ENCODE measurements at regions not wholly inside any gene's neighbourhood (a gene's known extent, or its start where the extent isn't known, plus 50 kb on each side); places are given as distances from the start of the nearest gene placed in this dataset.

GRCh38 chr7:22630069-22630468, 96.9 kb upstream of the IL6 start:
- H3K27me3 Mint-ChIP-seq, result peaks cover 42% of the 10 kb centered on the region
- no peak overlapping the region for H3K4me3 Mint-ChIP-seq
- no peak overlapping the region for H3K27ac Mint-ChIP-seq
- peaks cover 8% of the 10 kb centered on the region for H3K36me3 Mint-ChIP-seq (ENCODE audit: low read depth)
- ATAC-seq, result no peak
- DNase-seq, result no peak
- H3K9me3 ChIP-seq (ENCODE audit: control insufficient read depth, low read length, poor library complexity, severe bottlenecking), result no peaks in the 10 kb centered on the region
- no peaks in the 10 kb centered on the region for H3K4me1 Mint-ChIP-seq

GRCh38 chr7:22629056-22629455, 97.9 kb upstream of the IL6 start:
- Mint-ChIP-seq H3K4me1 (no peaks in the 10 kb centered on the region), H3K36me3 (ENCODE audit: low read depth) (peaks cover 5% of the 10 kb centered on the region), H3K27ac (no peak overlapping the region), H3K4me3 (no peak overlapping the region), H3K27me3 (peaks cover 42% of the 10 kb centered on the region)
- no peak for ATAC-seq
- no peaks in the 10 kb centered on the region for H3K9me3 ChIP-seq (ENCODE audit: control insufficient read depth, low read length, poor library complexity, severe bottlenecking)
- DNase-seq, result no peak

GRCh38 chr7:22628112-22628511, 98.9 kb upstream of the IL6 start:
- no peaks in the 10 kb centered on the region for H3K9me3 ChIP-seq (ENCODE audit: control insufficient read depth, low read length, poor library complexity, severe bottlenecking)
- no peak for ATAC-seq
- Mint-ChIP-seq H3K27ac (no peak overlapping the region), H3K27me3 (peaks cover 42% of the 10 kb centered on the region), H3K36me3 (ENCODE audit: low read depth) (peaks cover 5% of the 10 kb centered on the region), H3K4me1 (no peaks in the 10 kb centered on the region), H3K4me3 (no peak overlapping the region)
- no peak for DNase-seq

GRCh38 chr7:22627136-22627535, 99.9 kb upstream of the IL6 start:
- no peaks in the 10 kb centered on the region for H3K9me3 ChIP-seq (ENCODE audit: control insufficient read depth, low read length, poor library complexity, severe bottlenecking)
- no peak for DNase-seq
- Mint-ChIP-seq H3K4me1 (no peaks in the 10 kb centered on the region), H3K4me3 (no peak overlapping the region), H3K36me3 (ENCODE audit: low read depth) (peaks cover 2% of the 10 kb centered on the region), H3K27me3 (peaks cover 37% of the 10 kb centered on the region), H3K27ac (no peak overlapping the region)
- ATAC-seq, result no peak

- ATAC-seq (no peak), DNase-seq (no peak)
- Mint-ChIP-seq H3K27ac (no peak overlapping the region), H3K36me3 (ENCODE audit: low read depth) (peaks cover 2% of the 10 kb centered on the region), H3K4me3 (no peak overlapping the region), H3K27me3 (peaks cover 29% of the 10 kb centered on the region), H3K4me1 (no peaks in the 10 kb centered on the region)
- H3K9me3 ChIP-seq (ENCODE audit: control insufficient read depth, low read length, poor library complexity, severe bottlenecking), result no peaks in the 10 kb centered on the region
Observed at GRCh38 chr7:22625251-22625650, 101.7 kb upstream of the IL6 start.

- H3K9me3 ChIP-seq (ENCODE audit: control insufficient read depth, low read length, poor library complexity, severe bottlenecking), result no peaks in the 10 kb centered on the region
- no peak overlapping the region for H3K27ac Mint-ChIP-seq
- DNase-seq, result no peak
- peaks cover 25% of the 10 kb centered on the region for H3K27me3 Mint-ChIP-seq
- peaks cover 2% of the 10 kb centered on the region for H3K36me3 Mint-ChIP-seq (ENCODE audit: low read depth)
- H3K4me1 Mint-ChIP-seq, result no peaks in the 10 kb centered on the region
- H3K4me3 Mint-ChIP-seq, result no peak overlapping the region
- no peak for ATAC-seq
Observed at GRCh38 chr7:22624781-22625180, 102.2 kb upstream of the IL6 start.

GRCh38 chr7:22622116-22622785, 104.7 kb upstream of the IL6 start:
- H3K4me1 Mint-ChIP-seq, result no peaks in the 10 kb centered on the region
- ATAC-seq (no peak), DNase-seq (no peak)
- peaks cover 15% of the 10 kb centered on the region for H3K27me3 Mint-ChIP-seq
- no peak overlapping the region for H3K27ac Mint-ChIP-seq
- H3K36me3 Mint-ChIP-seq (ENCODE audit: low read depth), result no peaks in the 10 kb centered on the region
- H3K4me3 Mint-ChIP-seq, result no peak overlapping the region
- H3K9me3 ChIP-seq (ENCODE audit: control insufficient read depth, low read length, poor library complexity, severe bottlenecking), result peaks cover 4% of the 10 kb centered on the region

GRCh38 chr7:22618528-22618927, 108.5 kb upstream of the IL6 start:
- Mint-ChIP-seq H3K27me3 (peaks cover 4% of the 10 kb centered on the region), H3K4me1 (no peaks in the 10 kb centered on the region), H3K4me3 (no peak overlapping the region), H3K27ac (no peak overlapping the region), H3K36me3 (ENCODE audit: low read depth) (no peaks in the 10 kb centered on the region)
- ATAC-seq, result no peak
- H3K9me3 ChIP-seq (ENCODE audit: control insufficient read depth, low read length, poor library complexity, severe bottlenecking), result peaks cover 5% of the 10 kb centered on the region
- DNase-seq, result no peak

- H3K36me3 Mint-ChIP-seq (ENCODE audit: low read depth), result no peaks in the 10 kb centered on the region
- H3K9me3 ChIP-seq (ENCODE audit: control insufficient read depth, low read length, poor library complexity, severe bottlenecking), result peaks cover 5% of the 10 kb centered on the region
- H3K27ac Mint-ChIP-seq, result no peak overlapping the region
- no peaks in the 10 kb centered on the region for H3K4me1 Mint-ChIP-seq
- H3K4me3 Mint-ChIP-seq, result no peak overlapping the region
- DNase-seq (no peak), ATAC-seq (no peak)
- H3K27me3 Mint-ChIP-seq, result peaks cover 11% of the 10 kb centered on the region
Observed at GRCh38 chr7:22617166-22617565, 109.8 kb upstream of the IL6 start.

GRCh38 chr7:22613496-22613895, 113.5 kb upstream of the IL6 start:
- Mint-ChIP-seq H3K4me1 (no peaks in the 10 kb centered on the region), H3K4me3 (no peak overlapping the region), H3K27me3 (peaks cover 16% of the 10 kb centered on the region)

GRCh38 chr7:22612776-22613175, 112.8 kb upstream of the STEAP1B start:
- ATAC-seq (no peak), DNase-seq (no peak)
- no peaks in the 10 kb centered on the region for H3K4me1 Mint-ChIP-seq
- peaks cover 5% of the 10 kb centered on the region for H3K9me3 ChIP-seq (ENCODE audit: control insufficient read depth, low read length, poor library complexity, severe bottlenecking)
- peaks cover 16% of the 10 kb centered on the region for H3K27me3 Mint-ChIP-seq
- H3K36me3 Mint-ChIP-seq (ENCODE audit: low read depth), result peaks cover 5% of the 10 kb centered on the region
- no peak overlapping the region for H3K4me3 Mint-ChIP-seq
- H3K27ac Mint-ChIP-seq, result no peak overlapping the region

More at GRCh38 chr7:22613496-22613895, 113.5 kb upstream of the IL6 start:
- H3K36me3 Mint-ChIP-seq (ENCODE audit: low read depth), result peaks cover 5% of the 10 kb centered on the region
- H3K9me3 ChIP-seq (ENCODE audit: control insufficient read depth, low read length, poor library complexity, severe bottlenecking), result peaks cover 5% of the 10 kb centered on the region
- no peak overlapping the region for H3K27ac Mint-ChIP-seq
- ATAC-seq (no peak), DNase-seq (no peak)

GRCh38 chr7:22611758-22612079, 111.7 kb upstream of the STEAP1B start:
- no peaks in the 10 kb centered on the region for H3K4me1 Mint-ChIP-seq
- no peak overlapping the region for H3K27ac Mint-ChIP-seq
- H3K36me3 Mint-ChIP-seq (ENCODE audit: low read depth), result peaks cover 5% of the 10 kb centered on the region
- H3K4me3 Mint-ChIP-seq, result no peak overlapping the region
- ATAC-seq (no peak), DNase-seq (no peak)
- H3K9me3 ChIP-seq (ENCODE audit: control insufficient read depth, low read length, poor library complexity, severe bottlenecking), result no peaks in the 10 kb centered on the region
- peaks cover 16% of the 10 kb centered on the region for H3K27me3 Mint-ChIP-seq

GRCh38 chr7:22610951-22611757, 111.2 kb upstream of the STEAP1B start:
- Mint-ChIP-seq H3K27me3 (peaks cover 16% of the 10 kb centered on the region), H3K4me3 (no peak overlapping the region), H3K4me1 (no peaks in the 10 kb centered on the region), H3K36me3 (ENCODE audit: low read depth) (peaks cover 5% of the 10 kb centered on the region), H3K27ac (no peak overlapping the region)
- no peaks in the 10 kb centered on the region for H3K9me3 ChIP-seq (ENCODE audit: control insufficient read depth, low read length, poor library complexity, severe bottlenecking)
- ATAC-seq (no peak), DNase-seq (no peak)

GRCh38 chr7:22610263-22610662, 110.3 kb upstream of the STEAP1B start:
- Mint-ChIP-seq H3K27ac (no peak overlapping the region), H3K4me3 (no peak overlapping the region), H3K27me3 (peaks cover 16% of the 10 kb centered on the region), H3K36me3 (ENCODE audit: low read depth) (peaks cover 5% of the 10 kb centered on the region), H3K4me1 (no peaks in the 10 kb centered on the region)
- no peak for DNase-seq
- no peak for ATAC-seq
- no peaks in the 10 kb centered on the region for H3K9me3 ChIP-seq (ENCODE audit: control insufficient read depth, low read length, poor library complexity, severe bottlenecking)
